ENCODE measurements at regions not wholly inside any gene's neighbourhood (a gene's known extent, or its start where the extent isn't known, plus 50 kb on each side); places are given as distances from the start of the nearest gene placed in this dataset.
"Not testable (repeated sequence)": the region's sequence is repeated elsewhere in the genome, so short reads cannot be mapped to it uniquely, and the experiment has no call there.

DNA sequence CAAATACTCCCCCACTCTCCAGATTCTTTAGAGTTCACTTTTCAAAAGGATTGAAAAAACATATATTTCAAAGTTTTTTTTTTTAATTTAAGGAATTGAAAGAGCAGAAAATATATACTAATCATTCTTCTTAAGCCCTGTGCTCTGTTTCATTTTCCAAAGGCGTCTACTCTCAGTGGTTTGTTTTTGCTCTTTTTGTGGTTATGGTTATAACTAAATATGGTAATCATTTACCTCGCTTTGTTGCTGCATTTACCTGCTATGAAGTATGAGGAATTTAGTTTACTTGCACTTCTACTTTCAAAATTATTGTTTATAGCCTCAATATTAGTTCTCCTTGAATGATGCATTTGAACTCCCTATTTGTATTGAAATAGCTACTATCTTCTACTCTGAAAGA lies 55.9 kb upstream of the LRRK2 start (continued):
- TF ChIP-seq ZBTB4 (CRISPR knock-in tag; IDR thresholded peaks at IDR 0.05; ENCODE audit: borderline replicate concordance) (no peak), LBX2 (CRISPR knock-in tag; IDR thresholded peaks at IDR 0.05; ENCODE audit: borderline replicate concordance) (no peak), PITX1 (CRISPR knock-in tag; IDR thresholded peaks at IDR 0.05) (no peak)

GRCh38 chr12:40168419-40168818 lies 56.4 kb upstream of the LRRK2 start:
- H4K20me1 ChIP-seq (ENCODE audit: insufficient read depth, low read length); FAIRE-seq; H3K27ac ChIP-seq (ENCODE audit: extremely low read length, insufficient read depth, low read length); intact Hi-C loops (cut with micrococcal nuclease; ENCODE audit: unreplicated experiment); H3K9ac ChIP-seq (ENCODE audit: insufficient read depth, low read depth, low read length); H3K36me3 ChIP-seq (replicated peaks in 1 of 2; ENCODE audit: control insufficient read depth in 1 of 2, insufficient read depth in 2 of 2, low read length in 2 of 2); DNase-seq (ENCODE audit: low spot score); in situ Hi-C loops (cut with HindIII; ENCODE audit: extremely low pct_ligation_motif_present, low pct_unique_long_range_greater_than_20kb); ATAC-seq; H3K9me3 ChIP-seq (ENCODE audit: low read length); POLR2A ChIA-PET; H3K4me3 ChIP-seq (replicated peaks in 1 of 3; ENCODE audit: insufficient read depth in 1 of 3, low read depth in 2 of 3, low read length in 3 of 3); H3K4me2 ChIP-seq (ENCODE audit: low read depth, low read length); BruUV-seq (replicated peaks); H2AFZ ChIP-seq (ENCODE audit: low read length); H3K4me1 ChIP-seq (ENCODE audit: insufficient read depth, low read length); CTCF ChIA-PET (ENCODE audit: low intra/inter-chr PET ratio, low total read pairs); H3K27me3 ChIP-seq (ENCODE audit: control insufficient read depth in 1 of 2, insufficient read depth in 2 of 2, low read length in 2 of 2); H3K79me2 ChIP-seq (ENCODE audit: insufficient read depth, low read length): not testable (repeated sequence)
- 0% methylated on average over 3 of the region's 3 CpGs for WGBS (ENCODE audit: low lambda C conversion rate)

Data from HepG2 (cell line).